Uterus (tissue), 2 donors: ENCODE measurements at regions not wholly inside any gene's neighbourhood (a gene's known extent, or its start where the extent isn't known, plus 50 kb on each side); places are given as distances from the start of the nearest gene placed in this dataset.

Experiments used
- CTCF ChIP-seq, 4 experiments: fragments of 200-600 bp in 2 of 4; fragments of 450-650 bp in 2 of 4; sonication (generic) in 2 of 4; IDR thresholded peaks; one replicate each; pipeline ENCODE4 v1.5.1; 2016 to 2019; ENCODE audit warnings: antibody characterized with exemption in 4 of 4, mild to moderate bottlenecking in 2 of 4, moderate library complexity in 1 of 4
- POLR2A ChIP-seq, 2 donors: fragments of 450-650 bp; IDR thresholded peaks; one replicate each; pipeline ENCODE4 v1.6.1; 2016; ENCODE audit warnings: antibody characterized with exemption in 2 of 2, mild to moderate bottlenecking in 1 of 2, moderate library complexity in 1 of 2

- TF ChIP-seq CTCF (IDR thresholded peaks at IDR 0.05) = no peak
- no peak for TF ChIP-seq POLR2A (IDR thresholded peaks at IDR 0.05)
Observed at GRCh38 chr1:239736479-239736878, 350.1 kb downstream of the CHRM3 start.
